ENCODE measurements at regions not wholly inside any gene's neighbourhood (a gene's known extent, or its start where the extent isn't known, plus 50 kb on each side); places are given as distances from the start of the nearest gene placed in this dataset.

GRCh38 chr3:124201226-124201625, 209.3 kb upstream of the ROPN1 start:
- no peak for DNase-seq

DNA sequence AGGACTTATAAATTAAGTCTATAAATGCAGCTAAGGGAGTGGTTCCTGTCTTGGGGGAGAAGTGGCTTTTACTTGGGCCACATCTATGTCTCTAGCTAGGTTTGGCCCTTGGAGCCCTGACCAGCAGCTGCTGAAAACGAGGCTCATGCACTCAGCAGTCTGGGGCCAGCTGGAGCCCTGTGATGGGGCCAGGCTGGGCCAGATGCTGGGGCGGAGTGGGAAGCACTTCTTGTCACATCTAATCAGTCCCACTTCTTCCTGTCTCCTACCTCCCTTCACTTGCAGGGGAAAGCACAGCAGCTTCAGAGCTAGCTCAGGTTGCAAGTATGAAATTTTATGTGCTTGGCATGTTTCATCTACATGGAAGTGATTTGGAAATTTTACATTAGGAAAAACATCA, 209.9 kb upstream of the ROPN1 start:
- no peak for DNase-seq

DNA sequence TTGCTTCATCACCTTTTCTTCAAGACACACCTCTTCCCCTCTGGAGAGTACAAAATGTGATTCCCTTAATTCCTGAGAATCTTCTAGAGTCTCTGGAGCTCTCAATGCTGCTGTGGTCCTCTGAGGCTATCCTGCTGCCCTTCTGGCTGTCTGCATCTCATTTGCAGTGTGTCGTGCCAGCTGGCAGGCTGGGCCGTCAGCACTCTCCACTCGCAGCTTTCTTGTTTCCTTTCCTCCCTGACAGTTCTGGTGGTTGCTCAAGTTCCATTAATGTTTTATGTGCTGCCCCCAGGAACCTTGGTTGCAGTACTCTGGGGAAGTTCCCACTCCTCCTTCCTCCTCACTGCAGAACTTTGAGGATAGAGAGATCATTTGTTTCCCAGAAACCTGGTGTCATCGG, 210.8 kb upstream of the ROPN1 start:
- no peak for DNase-seq

GRCh38 chr3:124203292-124203691, 211.4 kb upstream of the ROPN1 start:
- no peak for DNase-seq

DNA sequence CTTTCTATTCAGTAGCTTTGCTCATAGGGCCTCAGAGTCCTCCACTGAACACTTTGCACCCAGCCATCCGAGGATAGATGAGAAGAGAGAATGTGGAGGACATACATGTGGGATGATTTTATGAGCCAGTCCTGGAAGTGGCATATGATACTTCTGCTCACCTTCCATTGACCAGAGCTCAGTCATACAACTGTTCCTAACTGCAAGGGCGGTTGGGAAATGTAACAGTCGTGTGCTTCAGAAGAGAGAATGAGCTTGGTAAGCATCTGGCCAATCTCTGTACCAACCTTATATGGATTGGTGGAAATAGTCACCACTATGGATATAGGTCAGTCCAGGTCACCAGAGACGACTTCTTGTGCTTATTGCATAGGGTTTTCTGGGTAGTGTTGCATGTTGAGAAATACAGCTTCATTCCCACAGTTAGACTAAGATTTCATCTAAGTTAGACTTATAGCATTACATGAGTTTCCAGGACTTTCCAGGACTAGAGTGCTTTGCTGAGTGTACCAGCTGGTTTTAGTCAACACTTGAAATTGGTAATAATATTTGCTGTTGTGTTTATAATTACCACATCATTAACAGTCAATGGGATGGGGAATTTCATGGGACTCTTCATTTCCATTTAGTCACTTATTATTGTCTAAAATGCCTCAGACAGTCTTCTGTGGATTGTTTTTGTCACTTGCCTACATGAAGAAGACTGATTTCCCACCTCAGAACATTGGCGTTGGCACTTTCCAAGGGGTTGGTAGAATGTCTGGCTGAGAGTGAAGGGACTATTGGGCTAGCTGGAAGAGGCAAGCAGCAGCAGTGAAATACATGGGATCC, 214.5 kb upstream of the ROPN1 start:
- no peak for DNase-seq

GRCh38 chr3:124207077-124207476, 215.2 kb upstream of the ROPN1 start:
- no peak for DNase-seq

- DNase-seq = no peak
Observed at GRCh38 chr3:124207873-124208485, 216.1 kb upstream of the ROPN1 start.

- no peak for DNase-seq
Observed at GRCh38 chr3:124209426-124209825, 217.5 kb upstream of the ROPN1 start.

GRCh38 chr3:124210899-124211298, 219.0 kb upstream of the ROPN1 start:
- DNase-seq = no peak

- no peak for DNase-seq
Observed at GRCh38 chr3:124213641-124214040, 221.7 kb upstream of the ROPN1 start.

DNA sequence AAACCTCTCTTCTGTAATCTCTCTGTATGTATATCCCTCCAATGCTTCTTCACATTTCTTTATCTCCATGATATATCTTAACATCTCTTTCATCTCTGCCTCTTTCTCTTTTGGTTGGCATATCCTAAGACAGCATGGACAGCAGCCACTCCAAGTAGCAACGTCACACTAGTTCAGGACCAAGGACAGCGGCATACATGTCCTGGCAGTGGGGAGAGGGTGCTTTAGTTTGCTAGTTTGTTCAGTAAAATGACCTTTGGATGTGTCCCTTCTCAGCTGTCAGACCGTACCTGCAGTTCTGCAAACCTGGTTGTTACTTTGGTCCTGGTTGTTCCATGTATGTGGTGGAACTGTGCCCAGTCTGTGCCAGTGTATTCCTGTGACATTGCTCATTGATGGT, 225.6 kb upstream of the ROPN1 start:
- DNase-seq = no peak

GRCh38 chr3:124221422-124221821, 229.5 kb upstream of the ROPN1 start:
- DNase-seq = no peak

DNA sequence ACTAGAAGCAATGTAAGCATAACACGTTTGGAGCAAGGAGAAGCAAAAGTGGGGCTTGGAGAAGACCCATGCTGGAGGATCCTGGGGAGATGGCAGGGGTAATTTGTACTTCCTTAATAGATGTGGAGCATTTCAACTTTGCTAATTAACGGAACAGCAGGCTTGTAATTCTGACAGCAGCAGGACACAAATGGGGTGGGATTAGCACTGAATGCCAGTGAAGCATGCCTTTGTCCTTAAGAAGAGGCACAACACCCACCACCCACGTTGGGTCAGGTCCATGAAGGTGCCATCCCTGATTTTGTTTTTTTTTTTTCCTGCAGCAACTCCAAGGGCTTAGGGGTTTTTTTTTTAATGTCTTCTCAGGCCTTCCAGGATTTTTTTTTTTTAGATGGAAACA, 231.9 kb upstream of the ROPN1 start:
- no peak for DNase-seq

GRCh38 chr3:124227150-124227630, 235.3 kb upstream of the ROPN1 start:
- DNase-seq = no peak

DNA sequence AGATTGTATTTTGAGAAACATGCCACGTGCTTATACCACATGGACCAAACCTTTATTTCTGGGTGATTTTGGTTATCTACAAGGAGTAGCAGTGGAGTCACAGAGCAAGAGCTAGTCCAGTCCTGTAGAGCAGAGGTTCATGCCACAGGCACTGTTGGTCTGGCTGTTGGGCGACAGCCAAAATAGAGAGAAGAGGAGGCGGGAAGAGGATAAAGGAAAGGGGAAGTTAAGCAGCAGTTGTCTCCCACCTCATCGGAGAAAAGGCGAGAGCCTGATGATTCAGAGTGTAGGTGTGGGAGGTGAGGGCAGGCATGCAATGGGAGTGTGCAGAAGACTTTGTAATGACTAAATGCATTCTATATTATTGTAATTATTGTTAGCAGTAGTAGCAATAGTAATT, 237.5 kb upstream of the ROPN1 start:
- DNase-seq = no peak

DNA sequence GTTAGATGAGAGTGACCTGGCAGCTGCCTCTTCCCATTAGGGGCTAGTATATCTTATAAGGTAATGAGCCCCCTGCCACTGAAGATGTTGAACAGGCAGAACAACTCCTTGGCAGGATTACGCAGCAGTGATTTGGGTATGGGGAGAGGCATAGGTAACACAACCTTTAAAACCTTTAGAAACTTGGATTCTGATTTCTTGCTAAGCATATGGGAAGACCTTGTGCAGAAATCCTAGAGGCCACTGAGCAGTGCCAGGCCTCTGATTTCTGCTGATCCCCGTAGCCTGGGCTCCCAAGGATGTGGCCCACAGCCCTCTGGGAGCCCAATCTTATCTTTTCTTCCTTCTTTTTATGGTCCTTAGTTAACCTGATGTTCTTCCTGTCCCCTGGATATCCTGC, 237.9 kb upstream of the ROPN1 start:
- DNase-seq = no peak

DNA sequence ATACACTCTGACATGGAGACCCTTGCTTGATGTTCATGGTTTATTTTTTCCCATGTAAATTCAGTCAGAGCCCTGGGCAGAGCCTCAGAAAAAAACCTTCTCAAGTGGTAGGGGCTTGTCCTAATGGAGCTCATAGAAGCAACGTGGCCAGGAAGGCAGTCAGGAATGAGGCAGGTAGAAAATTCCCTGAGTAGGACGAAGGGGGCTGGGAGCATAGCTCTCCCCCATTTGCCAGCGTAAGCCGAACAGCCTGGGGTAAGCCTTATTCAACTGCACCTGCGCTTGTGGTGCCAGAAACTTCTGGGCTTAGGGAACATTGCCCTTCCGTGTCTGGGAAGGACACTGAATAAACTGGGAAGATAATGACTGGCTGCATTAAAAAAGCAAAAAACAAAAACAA, 238.5 kb upstream of the ROPN1 start:
- DNase-seq = no peak

GRCh38 chr3:124230998-124231397, 239.1 kb upstream of the ROPN1 start:
- DNase-seq = no peak

DNA sequence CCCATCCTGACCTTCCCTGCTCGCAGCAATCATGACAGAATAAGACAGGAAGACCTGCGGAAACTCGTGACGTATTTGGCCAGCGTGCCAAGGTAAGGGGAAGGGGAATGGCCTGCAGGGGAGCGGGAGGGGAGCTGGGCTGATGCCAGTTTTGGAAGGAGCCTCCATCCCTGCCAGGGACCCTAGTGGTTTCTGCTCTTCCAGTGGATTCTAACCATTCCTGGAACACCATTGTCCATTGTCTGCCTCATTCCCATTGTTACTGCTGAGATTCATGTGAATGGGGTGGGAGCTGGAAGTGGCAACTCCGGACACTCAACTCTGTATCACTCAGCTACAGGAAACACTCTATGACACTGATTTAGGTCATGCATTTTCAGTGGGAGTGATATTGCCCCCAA, 242.9 kb upstream of the ROPN1 start:
- no peak for DNase-seq

DNA sequence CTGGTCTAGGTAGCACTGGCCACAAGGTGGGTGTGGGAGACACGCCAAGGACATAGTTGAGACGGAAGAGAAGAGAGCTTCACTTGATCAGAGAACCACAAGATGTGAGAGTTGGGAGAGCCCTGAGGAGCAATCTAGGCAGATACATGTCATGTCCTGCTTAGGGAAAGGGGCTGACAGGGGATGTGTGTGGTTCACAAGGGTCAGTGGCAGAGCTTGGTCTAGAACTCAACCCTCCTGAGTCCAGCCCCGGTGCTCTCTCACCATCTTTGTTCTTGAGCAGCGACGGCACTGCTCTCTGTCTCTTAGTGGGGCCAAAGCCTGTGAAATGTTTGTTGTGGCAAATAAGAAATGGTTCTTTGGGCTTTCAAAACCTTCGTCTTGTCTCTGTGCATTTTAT, 243.5 kb upstream of the ROPN1 start:
- no peak for DNase-seq

- no peak for DNase-seq
Observed at GRCh38 chr3:124243177-124243859, 251.4 kb upstream of the ROPN1 start.

GRCh38 chr3:124246376-124246775, 254.5 kb upstream of the ROPN1 start:
- DNase-seq = no peak

DNA sequence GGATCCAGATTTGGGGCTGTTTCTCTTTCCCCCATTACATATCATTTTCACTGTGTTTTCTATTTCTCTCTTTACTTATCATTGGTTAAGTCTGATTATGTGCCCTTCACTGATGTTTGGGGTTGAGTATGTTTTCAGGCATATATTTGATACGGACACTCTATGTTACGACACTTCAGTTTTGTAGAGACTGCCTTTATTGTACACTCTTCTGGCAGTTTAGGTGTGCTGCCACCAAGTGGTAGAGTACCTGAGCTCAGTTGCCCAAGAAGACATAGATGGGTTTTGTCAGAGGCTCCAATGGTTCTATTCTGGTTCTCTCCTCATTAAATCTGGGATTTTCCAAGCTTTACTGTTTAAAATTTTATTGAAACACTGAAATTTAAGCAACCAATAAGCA, 255.0 kb upstream of the ROPN1 start:
- peak; percentile 42 for DNase-seq

- DNase-seq = no peak
Observed at GRCh38 chr3:124248471-124249028, 256.6 kb upstream of the ROPN1 start.

Data from NCI-H1105 (cell line).